Stimulated activated CD8-positive, alpha-beta memory T cell treated with anti-CD3 and anti-CD28 coated beads, Interleukin-4, amount 100 ng/mL, for 48 hours (primary cell): ENCODE measurements at regions not wholly inside any gene's neighbourhood (a gene's known extent, or its start where the extent isn't known, plus 50 kb on each side); places are given as distances from the start of the nearest gene placed in this dataset.

Experiments
- DNase-seq: peaks from one replicate; pipeline ENCODE4 v3.0.0-alpha.2; 2020

DNA sequence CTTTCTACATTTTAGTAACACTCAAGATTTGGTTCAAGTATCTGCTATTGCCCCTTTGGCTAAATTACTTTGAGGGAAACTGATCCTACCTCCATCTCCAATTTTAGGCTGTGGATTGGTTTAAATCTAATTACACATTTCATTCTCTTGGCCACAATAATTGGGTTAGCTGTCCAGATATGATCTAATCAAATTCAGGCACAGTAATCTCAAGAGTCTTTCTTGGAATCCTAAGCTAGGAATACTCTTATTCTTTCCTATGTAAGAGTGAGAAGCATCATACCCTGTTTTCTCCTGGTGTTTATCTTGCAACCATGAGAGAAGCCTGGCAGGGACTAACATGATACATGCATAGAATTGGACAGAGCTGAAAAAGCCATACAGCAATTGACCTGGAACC is 300.4 kb upstream of the MARCKS start:
- DNase-seq: no peak

DNA sequence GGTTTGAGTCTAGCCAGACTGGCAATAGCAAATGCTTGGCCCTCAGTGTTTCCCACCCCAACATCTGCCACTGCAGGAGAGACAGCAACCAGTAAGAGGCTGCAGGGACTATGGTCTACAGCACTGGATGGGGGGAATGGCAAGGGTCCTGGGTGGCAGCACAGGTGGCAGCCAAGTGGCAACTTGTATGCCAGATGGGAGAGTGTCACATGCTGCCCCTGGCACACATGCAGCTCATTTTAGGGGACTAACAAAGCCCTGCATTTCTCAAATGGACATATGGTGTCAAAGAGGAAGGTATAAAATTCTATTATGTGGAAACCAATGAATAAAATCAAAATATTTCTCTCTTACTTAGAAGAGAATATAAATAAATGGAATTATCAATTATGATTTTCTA is 298.7 kb upstream of the MARCKS start:
- no peak for DNase-seq

DNA sequence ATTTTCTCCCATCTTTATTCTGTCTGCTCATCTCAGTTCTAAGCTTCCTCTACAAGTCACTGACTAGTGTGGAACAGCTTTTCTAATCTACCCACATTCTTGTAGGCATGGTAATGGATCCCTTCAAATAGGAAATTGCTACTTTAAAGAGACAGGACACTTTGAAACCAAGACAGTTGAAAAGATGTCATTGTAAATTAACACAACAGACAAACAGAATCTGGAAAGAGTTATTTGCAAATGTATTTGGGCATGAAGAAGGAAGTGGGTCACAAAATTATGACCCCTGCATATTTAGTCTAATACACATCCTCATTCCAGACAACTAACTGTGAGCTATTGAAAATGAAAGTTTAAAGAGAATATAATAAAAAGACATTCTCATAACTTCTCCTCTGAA is 298.2 kb upstream of the MARCKS start:
- no peak for DNase-seq

GRCh38 chr6:113560376-113560775 is 296.8 kb upstream of the MARCKS start:
- no peak for DNase-seq

- no peak for DNase-seq
Measured at GRCh38 chr6:113560908-113561307, 296.2 kb upstream of the MARCKS start.

DNA sequence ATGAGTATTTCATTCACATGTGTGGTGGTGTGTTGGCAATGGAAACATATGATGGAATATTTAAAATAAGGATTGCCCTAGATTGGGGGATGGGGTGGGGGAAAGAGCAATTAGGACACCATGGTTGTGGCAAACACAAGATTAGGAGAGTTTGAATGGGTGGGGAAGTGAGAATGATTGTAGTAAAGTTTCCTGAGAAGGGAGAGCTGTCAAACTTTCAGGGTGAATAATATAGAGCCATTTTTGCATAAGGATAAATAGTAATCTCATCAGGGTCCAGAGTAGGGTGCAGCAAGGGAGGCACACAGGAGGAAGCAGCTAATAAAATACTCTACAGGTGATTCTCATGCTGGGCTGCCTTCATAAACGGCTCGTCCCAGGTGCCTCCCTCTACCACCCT is 294.9 kb upstream of the MARCKS start:
- DNase-seq: no peak

DNA sequence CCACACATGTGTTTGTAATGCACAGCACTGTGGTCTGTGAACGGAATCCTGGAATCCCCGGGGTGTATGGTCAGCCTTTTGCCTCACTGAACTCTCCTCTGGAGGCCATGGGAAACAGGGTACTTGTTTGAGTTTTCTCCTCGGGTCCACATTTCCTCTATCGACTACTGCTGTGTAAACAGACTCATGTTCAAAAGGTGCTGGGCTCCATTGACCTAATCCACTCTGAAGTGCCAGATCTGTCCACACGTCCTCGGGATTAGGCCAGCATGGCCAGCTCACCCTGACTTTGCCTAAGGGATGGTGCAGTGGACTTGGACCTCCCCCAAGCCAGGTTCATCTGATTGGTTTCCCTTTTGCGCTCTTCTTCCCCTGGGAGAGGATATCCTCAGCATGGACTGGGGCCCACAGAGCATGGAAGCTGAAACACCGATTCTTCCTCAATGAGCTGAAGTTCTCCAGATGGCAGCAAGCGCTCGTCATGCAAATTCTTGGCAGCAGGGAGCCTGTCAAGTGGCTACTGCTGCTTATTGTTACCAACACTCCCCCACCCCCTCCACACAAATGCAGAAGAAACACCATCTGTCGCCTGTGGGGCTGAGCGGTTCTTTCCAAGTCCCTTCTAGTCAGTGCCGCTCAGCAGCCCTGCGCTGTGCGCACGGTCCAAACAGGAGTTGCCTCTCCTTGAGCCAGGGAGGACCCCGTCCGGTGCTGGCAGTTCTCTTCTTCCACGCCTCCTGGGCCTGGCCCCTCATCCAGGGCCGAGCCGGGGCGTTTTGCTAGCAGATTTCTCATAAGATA is 292.6 kb upstream of the MARCKS start:
- DNase-seq: no peak

GRCh38 chr6:113565306-113565705 is 291.8 kb upstream of the MARCKS start:
- DNase-seq: no peak

DNA sequence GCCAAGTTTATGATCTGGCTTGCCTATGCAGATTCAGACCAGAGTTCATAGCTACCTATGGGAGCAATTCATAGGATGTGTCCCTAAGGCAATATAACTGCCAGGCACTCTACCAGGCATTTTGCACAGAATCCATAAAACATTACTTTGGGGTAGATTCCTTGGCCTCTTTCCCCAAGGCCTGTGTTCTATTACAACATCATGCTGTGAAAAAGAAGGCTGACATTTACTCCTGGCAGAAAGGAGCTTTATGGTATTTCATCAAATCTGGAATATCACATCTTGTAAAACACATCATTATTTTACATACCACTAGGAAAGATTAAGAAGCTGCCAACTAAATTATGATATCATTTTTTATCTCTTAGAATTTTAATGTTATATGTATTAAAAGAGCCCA is 287.0 kb upstream of the MARCKS start:
- no peak for DNase-seq

- DNase-seq: no peak
Measured at GRCh38 chr6:113570641-113571040, 286.5 kb upstream of the MARCKS start.

DNA sequence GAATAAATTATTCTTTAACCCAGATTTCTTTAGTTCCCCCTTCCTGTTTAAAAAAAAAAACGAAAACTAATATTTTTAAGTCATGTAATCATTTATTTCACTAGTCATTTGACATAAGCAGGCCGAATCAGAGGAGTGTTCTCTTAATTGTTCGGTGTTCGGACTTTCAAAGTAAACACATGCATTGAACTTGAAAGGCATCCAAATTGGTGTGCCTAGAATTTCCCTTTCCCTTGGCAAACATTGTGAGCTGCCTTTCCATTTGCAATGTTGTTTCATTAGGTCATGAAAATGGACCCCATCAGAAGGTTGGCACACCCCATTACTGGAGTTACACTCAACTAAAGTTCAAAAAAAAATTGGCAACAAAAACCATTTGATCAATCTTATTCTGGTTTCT is 283.0 kb upstream of the MARCKS start:
- no peak for DNase-seq

DNA sequence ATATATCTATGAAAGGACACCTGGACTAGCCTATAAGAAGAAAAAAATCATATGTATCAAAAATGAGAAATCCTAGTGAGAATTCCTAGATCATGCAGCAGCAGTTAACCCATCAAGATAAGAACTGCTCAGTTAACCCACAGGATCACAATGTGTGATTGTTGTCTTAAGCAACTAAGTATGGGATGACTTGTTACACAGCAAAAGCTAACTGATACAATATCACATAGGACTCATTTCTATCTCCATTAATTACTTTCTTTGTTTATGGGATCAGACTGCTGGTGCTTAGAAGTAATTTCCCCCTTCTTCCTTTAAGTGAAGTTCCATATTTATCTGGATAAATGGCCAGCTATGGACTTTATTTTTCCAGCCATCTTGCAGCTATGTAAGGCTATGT is 280.8 kb upstream of the MARCKS start:
- no peak for DNase-seq

GRCh38 chr6:113578691-113579090 is 278.5 kb upstream of the MARCKS start:
- no peak for DNase-seq

DNA sequence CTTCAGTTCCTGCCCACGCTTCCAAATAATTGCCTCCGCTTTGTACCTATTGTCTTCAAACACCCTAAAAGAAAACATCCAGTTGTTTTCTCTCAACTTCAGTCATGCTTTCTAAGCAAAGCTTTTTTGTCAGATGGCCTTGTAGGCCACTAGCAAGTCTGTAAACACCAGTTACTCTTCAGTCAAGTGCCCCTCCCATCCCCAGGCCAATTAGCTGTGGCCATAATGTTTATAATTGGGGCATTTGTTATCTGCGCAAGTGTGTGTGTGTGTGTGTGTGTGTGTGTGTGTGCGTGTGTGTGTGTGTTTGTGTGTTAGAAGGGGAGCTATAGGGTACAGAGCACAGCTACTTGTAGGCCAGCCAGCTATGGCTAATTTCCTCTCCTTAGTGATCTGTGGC is 272.4 kb upstream of the MARCKS start:
- DNase-seq: no peak

GRCh38 chr6:113585246-113585645 is 271.9 kb upstream of the MARCKS start:
- DNase-seq: no peak

DNA sequence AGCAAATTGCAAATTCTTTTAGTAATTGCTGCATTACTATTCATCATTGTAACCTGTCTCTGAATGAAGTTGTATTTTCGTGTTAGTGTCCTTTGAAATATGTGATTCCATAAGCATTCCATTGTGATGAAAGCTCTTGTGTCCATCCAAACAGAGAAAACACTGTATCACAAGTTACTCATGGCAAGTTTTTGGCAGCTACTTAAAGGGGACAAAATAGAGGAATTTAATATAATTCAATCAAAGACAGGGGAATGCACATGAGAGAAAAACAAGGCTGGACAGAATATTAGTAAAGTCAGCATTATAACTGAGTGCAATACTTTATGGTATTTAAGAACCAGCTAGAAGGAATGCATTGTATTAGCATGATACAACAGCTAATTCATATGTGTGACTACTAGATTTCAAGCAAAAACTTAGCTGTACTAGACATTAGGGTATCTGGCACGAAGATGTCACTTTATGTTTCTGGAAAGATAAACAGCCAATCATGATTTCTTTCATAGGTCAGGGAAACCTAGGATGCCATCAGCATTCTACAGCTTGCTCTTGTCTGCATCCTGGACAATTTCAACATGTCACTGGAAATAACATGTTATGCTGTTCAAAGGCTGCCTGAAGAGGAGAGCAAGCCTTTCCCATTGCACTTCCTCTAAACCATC is 270.6 kb upstream of the MARCKS start:
- no peak for DNase-seq

DNA sequence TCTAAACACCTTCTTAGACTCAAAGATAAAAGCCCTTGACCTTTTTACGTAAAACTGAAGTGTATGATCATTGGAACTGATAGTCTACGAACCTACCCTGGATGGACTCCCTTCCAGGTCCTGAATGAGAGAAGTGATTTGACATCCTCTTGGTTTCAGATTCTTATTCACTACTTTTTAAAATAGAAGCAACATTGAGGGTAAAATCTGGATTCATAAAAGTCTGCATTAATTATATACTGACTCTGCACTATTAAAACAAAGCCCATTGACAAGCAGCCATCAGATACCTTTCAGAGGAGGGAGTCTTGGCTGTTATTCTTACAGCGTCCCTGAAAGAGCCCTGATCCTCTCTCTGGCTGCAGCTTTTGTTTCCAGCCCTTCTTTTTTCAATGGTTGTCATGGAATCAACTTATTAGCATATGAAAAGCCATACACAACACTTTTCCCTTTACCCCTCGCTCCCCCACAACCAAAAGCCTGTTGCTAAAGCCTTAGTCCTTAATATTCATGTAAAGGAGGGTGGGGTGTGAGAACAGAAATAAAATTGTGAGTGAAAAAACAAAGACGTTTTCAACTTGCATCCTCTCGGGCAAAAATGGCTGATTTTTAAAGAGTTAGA is 270.0 kb upstream of the MARCKS start:
- DNase-seq: no peak

DNA sequence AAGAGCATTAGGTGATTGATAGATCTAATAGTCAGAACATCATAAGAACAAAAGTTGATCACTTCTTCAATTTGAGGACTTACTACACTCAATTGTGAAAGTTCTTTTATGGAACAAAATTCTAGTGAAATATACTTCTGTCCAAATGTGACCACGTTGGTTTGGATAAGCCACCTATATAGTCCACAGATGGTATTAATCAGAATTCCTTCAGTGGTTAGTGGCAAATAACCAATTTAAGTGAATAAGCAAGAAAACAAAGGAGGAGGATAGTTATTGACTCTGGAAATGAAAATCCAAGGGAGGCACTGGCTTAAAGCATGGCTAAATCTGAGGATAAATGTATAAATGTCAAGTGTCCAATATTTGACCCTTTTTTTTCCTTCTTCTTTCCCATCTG is 268.5 kb upstream of the MARCKS start:
- no peak for DNase-seq

GRCh38 chr6:113591896-113592827 is 265.0 kb upstream of the MARCKS start:
- no peak for DNase-seq

DNA sequence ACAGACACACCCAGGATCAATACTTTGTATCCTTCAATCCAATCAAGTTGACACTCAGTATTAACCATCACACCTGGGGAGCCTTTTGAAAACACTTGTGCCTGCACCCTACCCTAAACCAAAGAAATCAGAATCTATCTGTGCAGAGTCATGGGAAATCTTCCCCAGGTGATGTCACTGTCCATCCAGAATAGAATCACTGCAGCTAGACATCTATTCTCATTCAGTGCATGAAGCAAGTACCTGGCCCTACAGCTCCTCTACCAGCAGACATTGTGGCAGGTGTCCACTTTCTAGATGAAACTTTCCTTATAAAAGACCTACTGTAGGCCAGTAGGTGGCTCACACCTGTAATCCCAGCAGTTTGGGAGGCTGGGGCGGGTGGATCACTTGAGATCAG is 262.4 kb upstream of the MARCKS start:
- no peak for DNase-seq

- no peak for DNase-seq
Measured at GRCh38 chr6:113595911-113596376, 261.2 kb upstream of the MARCKS start.

DNA sequence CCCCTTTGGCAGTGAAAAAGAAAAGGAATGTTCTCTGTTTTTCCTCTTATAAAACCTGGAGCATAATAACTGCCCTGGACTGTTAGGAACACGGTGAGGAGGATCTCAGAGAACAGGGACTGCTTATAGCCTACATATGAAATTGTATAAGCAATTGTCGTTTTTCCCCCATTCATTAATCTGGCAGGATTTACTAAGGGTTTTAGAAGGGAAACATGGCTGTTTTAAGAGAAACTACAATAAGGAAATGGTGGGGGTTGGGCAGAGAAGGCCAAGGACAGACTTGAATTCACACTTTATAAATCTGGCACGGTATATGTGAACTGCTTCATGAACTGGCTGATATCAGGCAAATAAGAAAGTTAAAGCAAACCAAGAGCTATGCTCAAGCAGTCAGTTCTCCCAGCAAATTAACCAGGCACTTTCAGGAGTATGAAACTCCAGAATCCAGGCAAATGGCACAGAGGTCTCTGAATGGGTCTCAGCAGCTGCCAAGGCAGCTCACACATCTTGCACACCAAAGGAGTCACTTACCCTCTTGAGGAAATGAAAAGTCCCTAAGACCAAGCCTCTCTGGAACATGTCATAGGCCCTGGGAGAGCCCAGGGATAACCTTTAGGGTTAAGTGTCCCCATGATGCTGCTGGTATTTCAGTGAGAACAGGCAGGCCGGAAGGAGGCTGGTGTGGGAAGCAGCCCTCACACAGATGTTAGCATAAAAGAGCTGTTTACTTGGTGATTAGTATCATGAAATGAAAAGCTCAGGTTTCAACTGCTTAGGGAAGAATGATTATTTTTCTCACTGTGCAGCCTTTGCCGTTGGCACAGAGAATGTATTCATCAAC is 260.5 kb upstream of the MARCKS start:
- no peak for DNase-seq
